Spleen (tissue), 7 donors: ENCODE measurements at regions not wholly inside any gene's neighbourhood (a gene's known extent, or its start where the extent isn't known, plus 50 kb on each side); places are given as distances from the start of the nearest gene placed in this dataset.

ENCODE experiments used
- POLR2A ChIP-seq, 3 donors: fragments of 450-650 bp; IDR thresholded peaks; one replicate each; pipeline ENCODE4 v1.5.1; 2017; ENCODE audit warnings: antibody characterized with exemption in 3 of 3, mild to moderate bottlenecking in 1 of 3
- TF ChIP-seq, protein P1 (sequence below), 11 experiments: fragments of 200-600 bp in 7 of 11; fragments of 450-650 bp in 4 of 11; sonication (generic) in 4 of 11; IDR thresholded peaks in 8 of 11; conservative IDR thresholded peaks in 3 of 11; 1 replicate in 7 of 11; 2 replicates in 4 of 11; pipeline versions ENCODE4 v1.4.0 to v1.8.0; 2016 to 2021; ENCODE audit warnings: antibody characterized with exemption in 11 of 11, inconsistent platforms in 4 of 11, mild to moderate bottlenecking in 1 of 11
- donor health status: DM: no; HTN: no; CAD: no; lungs with moderate emphysema.
- donor health status: DM: no; HTN: no; CAD: no.
- donor health status: DM: no; HTN: no; CAD: no.

- TF ChIP-seq, protein P1, sequence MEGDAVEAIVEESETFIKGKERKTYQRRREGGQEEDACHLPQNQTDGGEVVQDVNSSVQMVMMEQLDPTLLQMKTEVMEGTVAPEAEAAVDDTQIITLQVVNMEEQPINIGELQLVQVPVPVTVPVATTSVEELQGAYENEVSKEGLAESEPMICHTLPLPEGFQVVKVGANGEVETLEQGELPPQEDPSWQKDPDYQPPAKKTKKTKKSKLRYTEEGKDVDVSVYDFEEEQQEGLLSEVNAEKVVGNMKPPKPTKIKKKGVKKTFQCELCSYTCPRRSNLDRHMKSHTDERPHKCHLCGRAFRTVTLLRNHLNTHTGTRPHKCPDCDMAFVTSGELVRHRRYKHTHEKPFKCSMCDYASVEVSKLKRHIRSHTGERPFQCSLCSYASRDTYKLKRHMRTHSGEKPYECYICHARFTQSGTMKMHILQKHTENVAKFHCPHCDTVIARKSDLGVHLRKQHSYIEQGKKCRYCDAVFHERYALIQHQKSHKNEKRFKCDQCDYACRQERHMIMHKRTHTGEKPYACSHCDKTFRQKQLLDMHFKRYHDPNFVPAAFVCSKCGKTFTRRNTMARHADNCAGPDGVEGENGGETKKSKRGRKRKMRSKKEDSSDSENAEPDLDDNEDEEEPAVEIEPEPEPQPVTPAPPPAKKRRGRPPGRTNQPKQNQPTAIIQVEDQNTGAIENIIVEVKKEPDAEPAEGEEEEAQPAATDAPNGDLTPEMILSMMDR (IDR thresholded peaks at IDR 0.05 in 8 of 11, conservative IDR thresholded peaks at IDR 0.05 in 3 of 11) = no peak
- TF ChIP-seq POLR2A (IDR thresholded peaks at IDR 0.05) = no peak
These were observed 498.7 kb downstream of the NXPH1 start for GRCh38 chr7:8931906-8932646.
